Astrocyte (in vitro differentiated cells and primary cell): ENCODE measurements at regions not wholly inside any gene's neighbourhood (a gene's known extent, or its start where the extent isn't known, plus 50 kb on each side); places are given as distances from the start of the nearest gene placed in this dataset.

ENCODE experiments used
- EZH2 ChIP-seq: IDR thresholded peaks from 2 replicates; pipeline ENCODE4 v1.6.1; 2012; ENCODE audit warnings: mild to moderate bottlenecking, low read length, inconsistent platforms; ENCODE audit not compliant: insufficient read depth
- TF ChIP-seq, protein P1 (sequence below): IDR thresholded peaks from 2 replicates; pipeline ENCODE4 v1.5.1; 2011; ENCODE audit warnings: low read depth, mild to moderate bottlenecking, inconsistent platforms, low read length, moderate library complexity; ENCODE audit not compliant: insufficient read depth

DNA sequence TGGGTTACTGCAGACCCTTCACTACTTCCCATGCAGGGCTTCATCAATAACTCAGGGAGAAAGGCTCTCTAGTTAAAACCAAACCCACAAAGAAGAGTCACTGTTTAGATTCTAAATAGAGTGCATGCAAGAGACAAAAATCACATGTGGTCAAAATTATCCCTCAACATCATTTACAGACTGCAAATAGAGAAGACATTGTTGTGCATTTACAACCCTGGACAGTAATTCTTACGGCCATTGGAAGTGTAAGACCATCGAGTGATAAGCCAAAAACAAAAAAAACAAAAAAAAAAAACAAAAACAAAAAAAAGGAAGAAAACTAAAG lies 93.4 kb downstream of the RASSF10 start:
- TF ChIP-seq, protein P1, sequence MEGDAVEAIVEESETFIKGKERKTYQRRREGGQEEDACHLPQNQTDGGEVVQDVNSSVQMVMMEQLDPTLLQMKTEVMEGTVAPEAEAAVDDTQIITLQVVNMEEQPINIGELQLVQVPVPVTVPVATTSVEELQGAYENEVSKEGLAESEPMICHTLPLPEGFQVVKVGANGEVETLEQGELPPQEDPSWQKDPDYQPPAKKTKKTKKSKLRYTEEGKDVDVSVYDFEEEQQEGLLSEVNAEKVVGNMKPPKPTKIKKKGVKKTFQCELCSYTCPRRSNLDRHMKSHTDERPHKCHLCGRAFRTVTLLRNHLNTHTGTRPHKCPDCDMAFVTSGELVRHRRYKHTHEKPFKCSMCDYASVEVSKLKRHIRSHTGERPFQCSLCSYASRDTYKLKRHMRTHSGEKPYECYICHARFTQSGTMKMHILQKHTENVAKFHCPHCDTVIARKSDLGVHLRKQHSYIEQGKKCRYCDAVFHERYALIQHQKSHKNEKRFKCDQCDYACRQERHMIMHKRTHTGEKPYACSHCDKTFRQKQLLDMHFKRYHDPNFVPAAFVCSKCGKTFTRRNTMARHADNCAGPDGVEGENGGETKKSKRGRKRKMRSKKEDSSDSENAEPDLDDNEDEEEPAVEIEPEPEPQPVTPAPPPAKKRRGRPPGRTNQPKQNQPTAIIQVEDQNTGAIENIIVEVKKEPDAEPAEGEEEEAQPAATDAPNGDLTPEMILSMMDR = no peak
- no peak for TF ChIP-seq EZH2
